ENCODE measurements at regions not wholly inside any gene's neighbourhood (a gene's known extent, or its start where the extent isn't known, plus 50 kb on each side); places are given as distances from the start of the nearest gene placed in this dataset.

DNA sequence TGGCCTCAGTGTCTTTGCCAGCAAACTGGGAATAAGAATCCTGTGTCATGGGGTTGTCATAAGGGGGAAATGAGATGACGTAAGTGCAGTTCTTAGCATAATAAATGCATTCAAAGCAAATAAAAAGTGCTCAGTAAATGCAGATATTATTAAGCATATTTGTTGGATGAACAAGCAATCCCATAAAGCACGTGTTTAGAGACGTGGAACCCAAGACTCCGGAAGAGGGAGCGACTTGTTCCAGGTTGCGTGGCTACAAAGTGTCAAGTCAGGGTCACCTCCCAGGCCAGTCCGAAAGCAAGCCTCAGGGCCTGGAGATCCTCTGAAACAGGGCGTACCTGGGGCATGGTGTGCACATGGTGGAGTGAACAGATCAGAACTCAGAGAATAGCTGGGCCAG lies 58.0 kb upstream of the LAPTM5 start (continued):
- TF ChIP-seq, protein P1, sequence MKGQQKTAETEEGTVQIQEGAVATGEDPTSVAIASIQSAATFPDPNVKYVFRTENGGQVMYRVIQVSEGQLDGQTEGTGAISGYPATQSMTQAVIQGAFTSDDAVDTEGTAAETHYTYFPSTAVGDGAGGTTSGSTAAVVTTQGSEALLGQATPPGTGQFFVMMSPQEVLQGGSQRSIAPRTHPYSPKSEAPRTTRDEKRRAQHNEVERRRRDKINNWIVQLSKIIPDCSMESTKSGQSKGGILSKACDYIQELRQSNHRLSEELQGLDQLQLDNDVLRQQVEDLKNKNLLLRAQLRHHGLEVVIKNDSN (IDR thresholded peaks at IDR 0.05; ENCODE audit: borderline replicate concordance, low read depth) = no peak
- no peak for TF ChIP-seq MXI1 (IDR thresholded peaks at IDR 0.05; ENCODE audit: low read depth, low read length)
- no peak for TF ChIP-seq NFIC (IDR thresholded peaks at IDR 0.05; ENCODE audit: borderline replicate concordance)
- no peak for TF ChIP-seq CHD2 (IDR thresholded peaks at IDR 0.05; ENCODE audit: low read length, partially characterized antibody)

DNA sequence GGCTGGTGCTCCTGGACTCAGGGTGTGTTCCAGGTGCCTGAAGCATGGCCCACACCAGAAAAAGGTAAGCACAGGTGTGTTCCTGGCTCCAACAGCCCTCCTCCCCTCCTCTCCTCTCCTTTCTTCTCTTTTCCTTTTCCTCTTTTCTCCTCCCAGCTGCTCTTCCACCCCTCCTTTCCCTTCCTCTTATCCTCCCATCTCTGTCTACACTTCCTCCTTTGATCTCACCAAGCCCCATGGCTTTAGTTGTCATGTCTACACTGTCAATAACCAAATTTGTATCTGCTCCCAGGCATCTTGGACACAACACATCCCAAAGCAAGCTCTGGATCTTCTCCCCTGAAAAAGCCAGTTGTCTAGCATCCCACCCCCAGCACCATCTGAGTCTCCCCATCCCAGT lies 56.7 kb upstream of the LAPTM5 start:
- Histone ChIP-seq H3K79me2 (ENCODE audit: insufficient read depth) (no peaks in the 10 kb centered on the region), H4K20me1 (ENCODE audit: insufficient read depth) (no peaks in the 10 kb centered on the region), H3K36me3 (replicated peaks in 1 of 2; ENCODE audit: control insufficient read depth in 1 of 2, insufficient read depth in 2 of 2, low read length in 1 of 2) (no peaks in the 10 kb centered on the region), H3K9ac (no peak overlapping the region), H3K4me3 (ENCODE audit: low read depth in 2 of 2, low read length in 1 of 2) (no peak overlapping the region), H3K27me3 (ENCODE audit: insufficient read depth) (no peaks in the 10 kb centered on the region), H2AFZ (ENCODE audit: low read depth) (no peak overlapping the region), H3K9me3 (no peaks in the 10 kb centered on the region), H3K4me2 (no peak overlapping the region), H3K9me2 (no peaks in the 10 kb centered on the region), H3K4me1 (ENCODE audit: control insufficient read depth in 1 of 2, insufficient read depth in 2 of 2, low read depth in 1 of 2, low read length in 1 of 2) (peaks cover 36 to 45% of the 10 kb centered on the region in 2 experiments), H3K27ac (ENCODE audit: low read depth in 2 of 2, low read length in 1 of 2) (no peak overlapping the region), H3F3A (replicated peaks; ENCODE audit: insufficient read depth) (peaks cover 20% of the 10 kb centered on the region)
- TF ChIP-seq ELF1 (IDR thresholded peaks at IDR 0.05) = no peak
- no peak for TF ChIP-seq JUND (IDR thresholded peaks at IDR 0.05)
- no peak for TF ChIP-seq FOXM1 (IDR thresholded peaks at IDR 0.05; ENCODE audit: low read depth)
- TF ChIP-seq MXI1 (IDR thresholded peaks at IDR 0.05; ENCODE audit: low read depth, low read length) = no peak
- TF ChIP-seq SIN3A (IDR thresholded peaks at IDR 0.05; ENCODE audit: borderline replicate concordance, low read depth, low read length) = no peak
- TF ChIP-seq TEAD4 (IDR thresholded peaks at IDR 0.05; ENCODE audit: borderline replicate concordance, insufficient read depth) = no peak
- no peak for DNase-seq
- ChIA-PET POLR2A (no interaction called here), CTCF (interaction anchor here (0.7 to 34.2 kb wide), 5 partner anchors 12 to 99 kb away, joined by 3 to 1422 read pairs (median 5); partner anchors contain the start of gene SDC3)

DNA sequence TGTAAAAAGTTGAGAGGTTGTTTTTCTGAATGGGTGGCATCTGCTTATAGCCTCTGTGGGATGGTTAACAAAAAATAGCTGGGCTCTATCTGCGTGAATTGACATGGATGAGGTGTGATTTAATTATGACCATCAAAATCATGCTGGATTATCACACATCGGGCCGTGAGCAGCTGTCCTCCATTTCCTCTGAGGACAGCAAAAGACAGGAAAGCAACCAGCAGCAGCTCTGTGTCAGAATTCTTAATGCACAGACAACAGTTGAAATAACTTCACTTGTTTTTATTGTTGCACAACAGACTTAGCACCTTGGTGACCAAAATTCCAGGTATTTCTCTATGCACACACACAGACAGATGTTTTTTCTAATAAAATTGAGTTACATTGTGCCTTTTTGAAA lies 54.5 kb upstream of the LAPTM5 start:
- Histone ChIP-seq H3K9ac (no peak overlapping the region), H3K4me1 (ENCODE audit: control insufficient read depth in 1 of 2, insufficient read depth in 2 of 2, low read depth in 1 of 2, low read length in 1 of 2) (peaks cover 46 to 56% of the 10 kb centered on the region in 2 experiments), H3K27me3 (ENCODE audit: insufficient read depth) (no peaks in the 10 kb centered on the region), H4K20me1 (ENCODE audit: insufficient read depth) (no peaks in the 10 kb centered on the region), H3K9me3 (no peaks in the 10 kb centered on the region), H2AFZ (ENCODE audit: low read depth) (0 out of 2 replicates have a peak overlapping the region, but pooled peaks have one; percentile 27), H3K4me3 (ENCODE audit: low read depth in 2 of 2, low read length in 1 of 2) (no peak overlapping the region), H3K79me2 (ENCODE audit: insufficient read depth) (no peaks in the 10 kb centered on the region), H3K27ac (ENCODE audit: low read depth in 2 of 2, low read length in 1 of 2) (no peak overlapping the region), H3K4me2 (no peak overlapping the region), H3F3A (replicated peaks; ENCODE audit: insufficient read depth) (peaks cover 34% of the 10 kb centered on the region), H3K9me2 (no peaks in the 10 kb centered on the region), H3K36me3 (replicated peaks in 1 of 2; ENCODE audit: control insufficient read depth in 1 of 2, insufficient read depth in 2 of 2, low read length in 1 of 2) (no peaks in the 10 kb centered on the region)
- ChIA-PET CTCF (interaction anchor here (1.6 to 34.2 kb wide), 3 partner anchors 10 to 101 kb away, joined by 4 to 1422 read pairs (median 118); partner anchors contain the start of gene SDC3), POLR2A (no interaction called here)
- WGBS (ENCODE audit: low lambda C conversion rate) = 76% methylated on average over 3 of the region's 3 CpGs
- no peak for TF ChIP-seq RAD21 (IDR thresholded peaks at IDR 0.05; ENCODE audit: low read length)
- TF ChIP-seq RCOR1 (IDR thresholded peaks at IDR 0.05; ENCODE audit: low read length) = peak; percentile 30; the same call in 1 of the 2 replicates
- no peak for DNase-seq

DNA sequence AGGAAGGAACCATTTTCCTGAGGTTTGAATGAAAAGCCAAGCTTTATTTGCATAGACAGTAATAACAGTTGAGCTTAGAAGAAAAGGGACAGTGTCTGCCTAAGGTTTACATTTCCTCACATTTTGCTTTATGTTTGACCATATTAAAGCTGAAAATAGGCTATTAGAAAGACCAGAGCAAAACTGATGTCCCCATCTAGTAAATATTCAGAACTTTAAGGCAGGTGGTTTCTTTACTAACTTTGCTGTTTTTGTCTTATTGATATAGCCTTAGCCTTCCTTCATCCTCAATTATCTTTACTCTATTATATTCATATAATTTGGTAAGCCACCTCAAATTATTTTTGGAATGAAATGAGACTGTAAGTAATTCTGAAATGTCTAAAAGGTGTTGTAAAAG lies 53.6 kb upstream of the LAPTM5 start:
- Histone ChIP-seq H3K27ac (ENCODE audit: low read depth in 2 of 2, low read length in 1 of 2) (peak overlapping the region in 1 of 2 experiments; percentile 96; a peak in 2 of 4 replicates), H3K9ac (no peak overlapping the region), H3K4me1 (ENCODE audit: control insufficient read depth in 1 of 2, insufficient read depth in 2 of 2, low read depth in 1 of 2, low read length in 1 of 2) (peaks cover 37 to 47% of the 10 kb centered on the region in 2 experiments), H2AFZ (ENCODE audit: low read depth) (no peak overlapping the region), H3K79me2 (ENCODE audit: insufficient read depth) (no peaks in the 10 kb centered on the region), H3K36me3 (replicated peaks in 1 of 2; ENCODE audit: control insufficient read depth in 1 of 2, insufficient read depth in 2 of 2, low read length in 1 of 2) (no peaks in the 10 kb centered on the region), H3K4me3 (ENCODE audit: low read depth in 2 of 2, low read length in 1 of 2) (no peak overlapping the region), H3K9me3 (no peaks in the 10 kb centered on the region), H3K4me2 (no peak overlapping the region), H3F3A (replicated peaks; ENCODE audit: insufficient read depth) (peaks cover 34% of the 10 kb centered on the region), H4K20me1 (ENCODE audit: insufficient read depth) (no peaks in the 10 kb centered on the region), H3K27me3 (ENCODE audit: insufficient read depth) (no peaks in the 10 kb centered on the region), H3K9me2 (no peaks in the 10 kb centered on the region)
- CTCF ChIA-PET = interaction anchor here (0.8 to 34.2 kb wide), 4 partner anchors 10 to 102 kb away, joined by 4 to 1422 read pairs (median 12); partner anchors contain the start of gene SDC3
- DNase-seq = no peak
- POLR2A ChIA-PET = no interaction called here
- TF ChIP-seq TEAD4 (IDR thresholded peaks at IDR 0.05; ENCODE audit: borderline replicate concordance, insufficient read depth) (no peak), RCOR1 (IDR thresholded peaks at IDR 0.05; ENCODE audit: low read length) (no peak), TAF1 (IDR thresholded peaks at IDR 0.05; ENCODE audit: borderline replicate concordance, low read depth, low read length) (no peak)

Data from SK-N-SH (cell line).